Activated B cell treated with CpG ODN at 0.5 μM for 24 hours (primary cell): ENCODE measurements at regions not wholly inside any gene's neighbourhood (a gene's known extent, or its start where the extent isn't known, plus 50 kb on each side); places are given as distances from the start of the nearest gene placed in this dataset.

Experiments used
- ATAC-seq: fragments of 200-7000 bp; cut with Tn5 transposase; one replicate; pipeline ENCODE4 v1.10.0; 2021; ENCODE audit warnings: low read depth, mild to moderate bottlenecking, moderate library complexity
- CTCF ChIA-PET: fragments of 350-600 bp; sonication (Branson Sonifier 250); formaldehyde crosslinking; loops from one replicate; lab custom pipeline; 2021; ENCODE audit warnings: antibody characterized with exemption; lab: Charles Lee
- POLR2A ChIA-PET: fragments of 350-600 bp; sonication (Branson Sonifier 250); formaldehyde crosslinking; loops from one replicate; lab custom pipeline; 2021; ENCODE audit warnings: antibody characterized with exemption; lab: Charles Lee
- DNase-seq: peaks from one replicate; pipeline ENCODE4 v3.0.0; 2022
- H3K27ac Mint-ChIP-seq: one replicate; pipeline ENCODE4 v1.8.0; 2020; ENCODE audit warnings: mixed read lengths
- H3K27me3 Mint-ChIP-seq: one replicate; pipeline ENCODE4 v1.8.0; 2021; ENCODE audit warnings: mixed read lengths
- H3K36me3 Mint-ChIP-seq: one replicate; pipeline ENCODE4 v1.8.0; 2021; ENCODE audit warnings: low read depth, mixed read lengths
- H3K4me1 Mint-ChIP-seq: one replicate; pipeline ENCODE4 v1.8.0; 2021; ENCODE audit warnings: mixed read lengths
- H3K4me3 Mint-ChIP-seq: one replicate; pipeline ENCODE4 v1.8.0; 2020; ENCODE audit warnings: mild to moderate bottlenecking, mixed read lengths
- H3K9me3 Mint-ChIP-seq: one replicate; pipeline ENCODE4 v1.8.0; 2020; ENCODE audit warnings: mixed read lengths
- CTCF ChIP-seq: fragments of 200-600 bp; IDR thresholded peaks from one replicate; pipeline ENCODE4 v1.8.0; 2022; ENCODE audit warnings: antibody characterized with exemption, mild to moderate bottlenecking
- intact Hi-C: fragments of 100-400 bp; cut with micrococcal nuclease; formaldehyde crosslinking; loops from one replicate; pipeline ENCODE4 v1.15.1; 2024

- no peaks in the 10 kb centered on the region for H3K27me3 Mint-ChIP-seq
- no peak for TF ChIP-seq CTCF
- no peak for DNase-seq
- ChIA-PET CTCF (no interaction called here), POLR2A (no interaction called here)
- intact Hi-C loops, result no loop called here
- no peak for ATAC-seq
- no peak overlapping the region for H3K27ac Mint-ChIP-seq
- peaks cover 15% of the 10 kb centered on the region for H3K9me3 Mint-ChIP-seq
- no peaks in the 10 kb centered on the region for H3K36me3 Mint-ChIP-seq
- no peaks in the 10 kb centered on the region for H3K4me1 Mint-ChIP-seq
- H3K4me3 Mint-ChIP-seq, result no peak overlapping the region
These were observed 219.7 kb upstream of the TENM3 start for GRCh38 chr4:182023469-182023868.

- CTCF ChIA-PET, result no interaction called here
- intact Hi-C loops, result no loop called here
- no peak for ATAC-seq
These were observed 200.3 kb upstream of the TENM3 start for GRCh38 chr4:182042945-182043344.

GRCh38 chr4:182048871-182049270 lies 194.3 kb upstream of the TENM3 start:
- Mint-ChIP-seq H3K4me1 (no peaks in the 10 kb centered on the region), H3K9me3 (no peaks in the 10 kb centered on the region), H3K36me3 (no peaks in the 10 kb centered on the region), H3K4me3 (no peak overlapping the region), H3K27ac (no peak overlapping the region), H3K27me3 (no peaks in the 10 kb centered on the region)
- CTCF ChIA-PET, result no interaction called here
- intact Hi-C loops, result no loop called here
- no peak for ATAC-seq
- TF ChIP-seq CTCF, result no peak
- DNase-seq, result no peak
- POLR2A ChIA-PET, result no interaction called here

More at GRCh38 chr4:182042945-182043344, 200.3 kb upstream of the TENM3 start:
- H3K9me3 Mint-ChIP-seq, result peaks cover 6% of the 10 kb centered on the region
- POLR2A ChIA-PET, result no interaction called here
- TF ChIP-seq CTCF, result no peak
- H3K36me3 Mint-ChIP-seq, result no peaks in the 10 kb centered on the region
- H3K4me1 Mint-ChIP-seq, result no peaks in the 10 kb centered on the region
- DNase-seq, result no peak
- H3K4me3 Mint-ChIP-seq, result no peak overlapping the region
- no peaks in the 10 kb centered on the region for H3K27me3 Mint-ChIP-seq
- no peak overlapping the region for H3K27ac Mint-ChIP-seq

GRCh38 chr4:182056866-182057265 lies 186.3 kb upstream of the TENM3 start:
- DNase-seq (no peak), ATAC-seq (no peak)
- H3K27me3 Mint-ChIP-seq, result no peaks in the 10 kb centered on the region
- CTCF ChIA-PET, result no interaction called here
- H3K4me3 Mint-ChIP-seq, result no peak overlapping the region
- POLR2A ChIA-PET, result no interaction called here
- H3K27ac Mint-ChIP-seq, result no peak overlapping the region
- H3K9me3 Mint-ChIP-seq, result no peaks in the 10 kb centered on the region
- H3K36me3 Mint-ChIP-seq, result no peaks in the 10 kb centered on the region
- TF ChIP-seq CTCF, result no peak
- intact Hi-C loops, result no loop called here
- H3K4me1 Mint-ChIP-seq, result no peaks in the 10 kb centered on the region

- ChIA-PET CTCF (no interaction called here), POLR2A (no interaction called here)
- no peaks in the 10 kb centered on the region for H3K27me3 Mint-ChIP-seq
- H3K4me1 Mint-ChIP-seq, result no peaks in the 10 kb centered on the region
- H3K4me3 Mint-ChIP-seq, result no peak overlapping the region
- peaks cover 7% of the 10 kb centered on the region for H3K9me3 Mint-ChIP-seq
- intact Hi-C loops, result no loop called here
- ATAC-seq (no peak), DNase-seq (no peak)
- TF ChIP-seq CTCF, result no peak
- no peak overlapping the region for H3K27ac Mint-ChIP-seq
- no peaks in the 10 kb centered on the region for H3K36me3 Mint-ChIP-seq
These were observed 180.7 kb upstream of the TENM3 start for GRCh38 chr4:182062458-182062857.
